B cell (primary cell): ENCODE measurements at regions not wholly inside any gene's neighbourhood (a gene's known extent, or its start where the extent isn't known, plus 50 kb on each side); places are given as distances from the start of the nearest gene placed in this dataset.

Source experiments
- ATAC-seq: fragments of 200-7000 bp; cut with Tn5 transposase; one replicate; pipeline ENCODE4 v1.10.0; 2021; ENCODE audit warnings: low read depth, mild to moderate bottlenecking, moderate number of reproducible peaks, moderate library complexity
- CTCF ChIA-PET: fragments of 350-600 bp; sonication (Branson Sonifier 250); formaldehyde crosslinking; loops from one replicate; lab custom pipeline; 2021; ENCODE audit warnings: antibody characterized with exemption, inconsistent platforms; lab: Charles Lee
- POLR2A ChIA-PET: fragments of 350-600 bp; sonication (Branson Sonifier 250); formaldehyde crosslinking; loops from one replicate; lab custom pipeline; 2021; ENCODE audit warnings: antibody characterized with exemption; lab: Charles Lee
- DNase-seq: peaks from one replicate; pipeline ENCODE4 v3.0.0; 2013
- H2AFZ ChIP-seq: 2 replicates; pipeline ENCODE4 v1.6.1; 2012; ENCODE audit warnings: mild to moderate bottlenecking, low read depth, low read length; ENCODE audit not compliant: insufficient read depth, poor library complexity, severe bottlenecking
- H3K27ac ChIP-seq, 2 donors: 1 replicate in 1 of 2; 2 replicates in 1 of 2; pipeline ENCODE4 v1.5.1; 2012 to 2013; ENCODE audit warnings: low read length in 2 of 2, mild to moderate bottlenecking in 2 of 2, moderate library complexity in 1 of 2
- H3K27me3 ChIP-seq, 4 experiments: fragments of 200-600 bp in 1 of 4; sonication (generic) in 1 of 4; replicated peaks in 1 of 4; 1 replicate in 2 of 4; 2 replicates in 2 of 4; pipeline versions ENCODE4 v1.6.1 to v1.7.0; 2013 to 2016; ENCODE audit warnings: low read length in 3 of 4, mild to moderate bottlenecking in 2 of 4, mixed read lengths in 1 of 4, moderate library complexity in 1 of 4; ENCODE audit not compliant: insufficient read depth in 4 of 4, control insufficient read depth in 3 of 4; ENCODE audit errors: control extremely low read depth in 1 of 4
- H3K36me3 ChIP-seq, 2 experiments: replicated peaks in 1 of 2; 1 replicate in 1 of 2; 2 replicates in 1 of 2; pipeline versions ENCODE4 v1.6.1 to v1.7.1; 2013; ENCODE audit warnings: low read length in 1 of 2; ENCODE audit not compliant: insufficient read depth in 2 of 2, control insufficient read depth in 1 of 2; ENCODE audit errors: control extremely low read depth in 1 of 2, extremely low read depth in 1 of 2
- H3K4me1 ChIP-seq, 2 donors: fragments of 200-600 bp in 1 of 2; sonication (generic) in 1 of 2; 1 replicate in 1 of 2; 2 replicates in 1 of 2; pipeline versions ENCODE4 v1.5.1 to v1.6.1; 2013 to 2017; ENCODE audit warnings: low read length in 2 of 2; ENCODE audit not compliant: control insufficient read depth in 2 of 2, insufficient read depth in 2 of 2
- H3K4me2 ChIP-seq: replicated peaks from 2 replicates; pipeline ENCODE3; 2012; ENCODE audit warnings: mild to moderate bottlenecking, low read depth, low read length; ENCODE audit not compliant: poor library complexity, severe bottlenecking
- H3K4me3 ChIP-seq, 5 experiments: fragments of 200-600 bp in 1 of 5; sonication (generic) in 1 of 5; 1 replicate in 3 of 5; 2 replicates in 2 of 5; pipeline versions ENCODE4 v1.5.1 to v1.7.0; 2011 to 2016; ENCODE audit warnings: low read length in 4 of 5, mild to moderate bottlenecking in 4 of 5, low read depth in 2 of 5, control low read depth in 1 of 5, moderate library complexity in 1 of 5; ENCODE audit not compliant: insufficient read depth in 1 of 5; ENCODE audit errors: control extremely low read depth in 1 of 5, extremely low read depth in 1 of 5
- H3K79me2 ChIP-seq: fragments of 200-600 bp; sonication (generic); one replicate; pipeline ENCODE4 v1.6.0; 2016; ENCODE audit warnings: low read length; ENCODE audit not compliant: control insufficient read depth, insufficient read depth
- H3K9ac ChIP-seq: fragments of 200-600 bp; sonication (generic); 2 replicates; pipeline ENCODE4 v1.6.1; 2017; ENCODE audit warnings: mild to moderate bottlenecking, low read length, moderate library complexity
- H3K9me3 ChIP-seq, 3 donors: one replicate each; pipeline versions ENCODE4 v1.6.1 to v1.7.1; 2013; ENCODE audit warnings: low read length in 2 of 3; ENCODE audit not compliant: control insufficient read depth in 2 of 3, insufficient read depth in 1 of 3; ENCODE audit errors: control extremely low read depth in 1 of 3
- H4K20me1 ChIP-seq: 2 replicates; pipeline ENCODE4 v1.6.0; 2012; ENCODE audit warnings: mild to moderate bottlenecking, low read length; ENCODE audit not compliant: insufficient read depth, control insufficient read depth, poor library complexity, severe bottlenecking
- H3K27ac Mint-ChIP-seq: one replicate; pipeline ENCODE4 v1.8.0; 2021; ENCODE audit warnings: mixed read lengths
- H3K27me3 Mint-ChIP-seq: one replicate; pipeline ENCODE4 v1.8.0; 2021; ENCODE audit warnings: mixed read lengths
- H3K4me1 Mint-ChIP-seq: one replicate; pipeline ENCODE4 v1.8.0; 2021; ENCODE audit warnings: mixed read lengths
- H3K4me3 Mint-ChIP-seq: one replicate; pipeline ENCODE4 v1.8.0; 2021; ENCODE audit warnings: mixed read lengths
- H3K9me3 Mint-ChIP-seq: one replicate; pipeline ENCODE4 v1.8.0; 2022; ENCODE audit warnings: mixed read lengths; ENCODE audit not compliant: insufficient read depth
- CTCF ChIP-seq: fragments of 200-600 bp; IDR thresholded peaks from one replicate; pipeline ENCODE4 v1.8.0; 2022; ENCODE audit warnings: antibody characterized with exemption, mild to moderate bottlenecking
- EZH2 ChIP-seq: IDR thresholded peaks from 2 replicates; pipeline ENCODE4 v1.6.1; 2012; ENCODE audit warnings: borderline replicate concordance, low read depth, mild to moderate bottlenecking, moderate library complexity, low read length; ENCODE audit not compliant: insufficient read depth, poor library complexity, severe bottlenecking
- WGBS: methylation state at CpG from one replicate; pipeline ENCODE4 v1.1.5; 2013; ENCODE audit warnings: missing lambda C conversion rate; ENCODE audit not compliant: insufficient coverage; 5-methylcytosine and 5-hydroxymethylcytosine counted together
- intact Hi-C: fragments of 100-400 bp; cut with micrococcal nuclease; formaldehyde crosslinking; loops from one replicate; pipeline ENCODE4 v1.10.0; 2022

GRCh38 chr20:58004146-58004545 is 224.3 kb downstream of the ANKRD60 start:
- no peak overlapping the region for H3K4me3 ChIP-seq
- ATAC-seq (no peak), DNase-seq (no peak)
- Mint-ChIP-seq H3K27ac (no peak overlapping the region), H3K4me3 (no peak overlapping the region), H3K27me3 (peaks cover 21% of the 10 kb centered on the region), H3K9me3 (no peaks in the 10 kb centered on the region), H3K4me1 (peaks cover 9% of the 10 kb centered on the region)
- peaks cover 0 to 5% (median 0%) of the 10 kb centered on the region in 3 donors for H3K9me3 ChIP-seq
- no peak overlapping the region for H3K27ac ChIP-seq
- no peak for TF ChIP-seq CTCF
- TF ChIP-seq EZH2, result no peak
- ChIA-PET POLR2A (no interaction called here), CTCF (no interaction called here)
- intact Hi-C loops, result no loop called here
- H3K36me3 ChIP-seq, result no peaks in the 10 kb centered on the region
- H3K79me2 ChIP-seq, result no peaks in the 10 kb centered on the region
- H3K4me2 ChIP-seq, result no peak overlapping the region
- peaks cover 0 to 3% (median 0%) of the 10 kb centered on the region in 4 experiments for H3K27me3 ChIP-seq
- H4K20me1 ChIP-seq, result no peaks in the 10 kb centered on the region
- no peak overlapping the region for H3K9ac ChIP-seq
- 88% methylated on average over 2 of the region's 7 CpGs for WGBS
- no peak overlapping the region for H2AFZ ChIP-seq
- peaks cover 6 to 8% of the 10 kb centered on the region in 2 donors for H3K4me1 ChIP-seq

GRCh38 chr20:58003525-58003924 is 224.9 kb downstream of the ANKRD60 start:
- no peak overlapping the region for H3K4me3 Mint-ChIP-seq
- peaks cover 15% of the 10 kb centered on the region for H3K27me3 Mint-ChIP-seq
- Histone ChIP-seq H3K36me3 (no peaks in the 10 kb centered on the region), H2AFZ (no peak overlapping the region), H4K20me1 (no peaks in the 10 kb centered on the region), H3K27me3 (peaks cover 0 to 3% (median 0%) of the 10 kb centered on the region in 4 experiments), H3K9me3 (peaks cover 0 to 5% (median 0%) of the 10 kb centered on the region in 3 donors), H3K9ac (no peak overlapping the region), H3K27ac (no peak overlapping the region), H3K4me1 (peaks cover 13% of the 10 kb centered on the region in 2 donors), H3K4me3 (no peak overlapping the region), H3K79me2 (no peaks in the 10 kb centered on the region), H3K4me2 (no peak overlapping the region)
- POLR2A ChIA-PET, result interaction anchor here (0.6 kb wide), 1 partner anchor 34 kb away, joined by 3 read pairs; no protein-coding TSS in a partner anchor
- H3K9me3 Mint-ChIP-seq, result no peaks in the 10 kb centered on the region
- ATAC-seq (no peak), DNase-seq (no peak)
- no peak overlapping the region for H3K27ac Mint-ChIP-seq
- CTCF ChIA-PET, result no interaction called here
- 86% methylated on average over 6 of the region's 6 CpGs for WGBS
- H3K4me1 Mint-ChIP-seq, result peaks cover 14% of the 10 kb centered on the region
- intact Hi-C loops, result no loop called here
- TF ChIP-seq EZH2 (no peak), CTCF (no peak)
